HFFc6 (cell line): ENCODE measurements at regions not wholly inside any gene's neighbourhood (a gene's known extent, or its start where the extent isn't known, plus 50 kb on each side); places are given as distances from the start of the nearest gene placed in this dataset.

Experiments
- DNase-seq: peaks from one replicate; pipeline ENCODE4 v3.0.0-alpha.2; 2018
- H3K27ac Mint-ChIP-seq: 2 replicates; pipeline ENCODE4 v1.8.0; 2020; ENCODE audit warnings: mild to moderate bottlenecking, mixed read lengths
- H3K27me3 Mint-ChIP-seq: 2 replicates; pipeline ENCODE4 v1.8.0; 2021; ENCODE audit warnings: mild to moderate bottlenecking, moderate library complexity, mixed read lengths; ENCODE audit not compliant: insufficient read depth
- H3K36me3 Mint-ChIP-seq: 2 replicates; pipeline ENCODE4 v1.8.0; 2021; ENCODE audit warnings: low read depth, mixed read lengths
- H3K4me1 Mint-ChIP-seq: 2 replicates; pipeline ENCODE4 v1.8.0; 2020; ENCODE audit warnings: low read depth, mixed read lengths
- H3K4me3 Mint-ChIP-seq: 2 replicates; pipeline ENCODE4 v1.8.0; 2020; ENCODE audit warnings: mild to moderate bottlenecking, moderate library complexity, mixed read lengths
- H3K9me3 Mint-ChIP-seq: 2 replicates; pipeline ENCODE4 v1.8.0; 2020; ENCODE audit warnings: mild to moderate bottlenecking, mixed read lengths
- CTCF ChIP-seq: fragments of 200-600 bp; sonication (generic); IDR thresholded peaks from 2 replicates; pipeline ENCODE4 v1.5.0; 2021; ENCODE audit warnings: antibody characterized with exemption, mild to moderate bottlenecking

- DNase-seq = no peak
Measured at GRCh38 chr10:8534891-8535290, 480.4 kb downstream of the GATA3 start.

GRCh38 chr10:8539056-8539455 lies 484.6 kb downstream of the GATA3 start:
- Mint-ChIP-seq H3K27ac (no peak overlapping the region), H3K27me3 (no peaks in the 10 kb centered on the region; the same call in 1 of the 2 replicates), H3K4me3 (no peak overlapping the region), H3K36me3 (no peaks in the 10 kb centered on the region), H3K9me3 (peaks cover 47% of the 10 kb centered on the region), H3K4me1 (no peaks in the 10 kb centered on the region)
- DNase-seq = no peak
- TF ChIP-seq CTCF = no peak

More at GRCh38 chr10:8534891-8535290, 480.4 kb downstream of the GATA3 start:
- no peak for TF ChIP-seq CTCF
- Mint-ChIP-seq H3K27ac (no peak overlapping the region), H3K4me3 (no peak overlapping the region), H3K9me3 (peaks cover 54% of the 10 kb centered on the region), H3K27me3 (peaks cover 2% of the 10 kb centered on the region), H3K4me1 (no peaks in the 10 kb centered on the region), H3K36me3 (no peaks in the 10 kb centered on the region; the same call in 1 of the 2 replicates)

- Mint-ChIP-seq H3K27ac (no peak overlapping the region), H3K4me3 (no peak overlapping the region), H3K36me3 (no peaks in the 10 kb centered on the region), H3K9me3 (peaks cover 47% of the 10 kb centered on the region), H3K27me3 (no peaks in the 10 kb centered on the region; the same call in 1 of the 2 replicates), H3K4me1 (no peaks in the 10 kb centered on the region)
- TF ChIP-seq CTCF = no peak
- DNase-seq = no peak
Measured at GRCh38 chr10:8543361-8544056, 489.0 kb downstream of the GATA3 start.

GRCh38 chr10:8544057-8544380 lies 489.5 kb downstream of the GATA3 start:
- no peak for TF ChIP-seq CTCF

GRCh38 chr10:8544500-8544899 lies 490.0 kb downstream of the GATA3 start:
- Mint-ChIP-seq H3K27ac (no peak overlapping the region), H3K9me3 (peaks cover 49% of the 10 kb centered on the region), H3K4me1 (no peaks in the 10 kb centered on the region), H3K4me3 (no peak overlapping the region), H3K27me3 (no peaks in the 10 kb centered on the region; the same call in 1 of the 2 replicates), H3K36me3 (no peaks in the 10 kb centered on the region)
- no peak for TF ChIP-seq CTCF
- no peak for DNase-seq

More at GRCh38 chr10:8544057-8544380, 489.5 kb downstream of the GATA3 start:
- no peak overlapping the region for H3K27ac Mint-ChIP-seq
- no peak for DNase-seq
- no peaks in the 10 kb centered on the region for H3K4me1 Mint-ChIP-seq
- no peaks in the 10 kb centered on the region for H3K36me3 Mint-ChIP-seq
- peaks cover 49% of the 10 kb centered on the region for H3K9me3 Mint-ChIP-seq
- no peak overlapping the region for H3K4me3 Mint-ChIP-seq
- no peaks in the 10 kb centered on the region; the same call in 1 of the 2 replicates for H3K27me3 Mint-ChIP-seq
